Ramos (cell line): ENCODE measurements at regions not wholly inside any gene's neighbourhood (a gene's known extent, or its start where the extent isn't known, plus 50 kb on each side); places are given as distances from the start of the nearest gene placed in this dataset.

ENCODE experiments used
- in situ Hi-C: fragments of 300-500 bp; cut with MboI; formaldehyde crosslinking; loops from one replicate; pipeline ENCODE4 v1.14.3; 2022; ENCODE audit warnings: low sequenced_read_pairs; ENCODE audit not compliant: unreplicated experiment

- in situ Hi-C loops = no loop called here
Measured at GRCh38 chr6:14731611-14732010, 514.3 kb upstream of the JARID2 start.

- in situ Hi-C loops = no loop called here
Measured at GRCh38 chr6:14732226-14732843, 513.5 kb upstream of the JARID2 start.

DNA sequence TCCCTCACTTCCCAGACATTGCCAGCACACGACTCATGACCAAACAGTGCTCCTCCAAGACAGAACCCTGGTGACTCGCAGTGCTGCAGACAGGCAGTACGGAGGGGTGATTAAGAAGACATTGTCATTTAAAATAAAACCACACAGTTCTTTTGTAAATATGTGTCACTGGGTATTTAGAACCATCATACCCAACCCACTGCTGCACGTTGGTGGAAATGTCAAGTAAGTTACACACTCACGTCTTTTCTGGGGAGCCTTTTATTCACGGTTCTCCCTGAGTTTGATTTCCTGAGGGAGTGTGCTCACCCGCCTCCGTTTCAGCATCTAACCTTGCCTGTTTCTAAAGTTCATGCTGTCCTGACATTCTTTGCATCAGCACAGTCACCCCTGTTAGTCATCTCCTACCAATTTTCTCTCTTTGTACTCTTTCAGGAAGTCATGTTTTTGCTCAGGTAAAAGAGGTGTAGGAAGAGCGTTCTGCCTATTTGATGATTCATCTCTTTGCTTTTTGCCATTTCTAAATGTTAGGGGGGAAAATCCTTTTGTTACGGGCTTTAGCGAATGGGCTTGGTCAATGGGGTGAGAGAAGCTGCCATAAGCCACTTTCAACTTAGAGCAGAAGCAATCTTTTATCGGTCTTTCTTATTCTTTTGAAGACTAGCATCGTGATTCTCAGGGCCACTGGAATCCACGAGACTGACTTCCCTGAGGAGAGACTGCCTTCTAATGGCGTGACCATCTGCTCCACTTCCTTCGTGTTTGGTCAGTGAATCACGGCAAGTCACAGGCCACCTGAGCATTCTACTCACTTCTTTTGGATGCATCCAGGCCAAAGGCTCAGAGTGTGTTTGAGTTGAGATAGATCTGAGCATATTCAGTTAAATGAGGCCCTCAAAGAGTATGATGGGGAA is 512.8 kb upstream of the JARID2 start:
- in situ Hi-C loops = no loop called here

GRCh38 chr6:14734052-14734415 is 511.8 kb upstream of the JARID2 start:
- in situ Hi-C loops = no loop called here

DNA sequence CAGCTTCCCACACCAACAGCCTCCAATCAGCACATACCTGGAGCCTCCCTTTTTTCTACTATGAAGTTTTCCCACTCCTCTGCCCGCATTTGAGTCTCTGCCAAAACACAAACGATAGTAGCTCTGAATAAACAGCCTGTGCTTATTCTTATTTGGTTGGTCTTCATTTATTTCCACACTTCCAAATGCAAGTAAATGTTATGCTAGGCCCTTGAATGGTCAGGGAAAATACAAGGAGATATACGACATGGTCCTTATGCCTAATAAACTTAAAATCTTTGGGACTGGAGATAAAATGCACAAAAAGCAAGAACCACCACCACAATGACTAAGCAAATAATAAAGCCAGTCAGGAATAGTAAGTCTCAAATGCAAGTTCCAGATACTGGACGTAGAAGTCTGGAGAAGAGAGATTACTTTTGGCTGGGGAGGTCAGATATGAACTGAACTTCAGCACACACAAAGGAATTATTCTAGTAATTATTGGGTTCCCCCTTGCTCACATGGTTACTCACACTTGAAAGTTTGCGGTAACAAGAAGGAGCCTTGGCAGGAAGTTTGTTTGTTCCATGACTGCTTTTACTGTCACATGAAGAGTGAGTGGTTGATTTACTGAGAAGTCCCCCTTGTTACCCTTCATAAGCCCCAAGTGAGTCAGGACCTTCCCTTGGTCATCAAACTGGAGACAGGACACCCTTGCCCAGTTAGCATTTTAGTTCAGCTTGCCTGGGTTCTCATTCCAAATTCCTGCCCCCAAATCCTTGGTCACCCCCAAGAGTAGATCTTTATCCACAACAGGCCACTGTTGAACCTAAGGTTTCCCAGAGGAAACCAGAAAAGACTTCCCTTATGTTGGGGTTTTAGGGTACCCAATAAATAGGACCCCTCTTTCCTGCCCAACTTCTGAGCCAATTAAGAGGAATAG is 511.2 kb upstream of the JARID2 start:
- in situ Hi-C loops = no loop called here

GRCh38 chr6:14735956-14736486 is 509.8 kb upstream of the JARID2 start:
- in situ Hi-C loops = no loop called here

DNA sequence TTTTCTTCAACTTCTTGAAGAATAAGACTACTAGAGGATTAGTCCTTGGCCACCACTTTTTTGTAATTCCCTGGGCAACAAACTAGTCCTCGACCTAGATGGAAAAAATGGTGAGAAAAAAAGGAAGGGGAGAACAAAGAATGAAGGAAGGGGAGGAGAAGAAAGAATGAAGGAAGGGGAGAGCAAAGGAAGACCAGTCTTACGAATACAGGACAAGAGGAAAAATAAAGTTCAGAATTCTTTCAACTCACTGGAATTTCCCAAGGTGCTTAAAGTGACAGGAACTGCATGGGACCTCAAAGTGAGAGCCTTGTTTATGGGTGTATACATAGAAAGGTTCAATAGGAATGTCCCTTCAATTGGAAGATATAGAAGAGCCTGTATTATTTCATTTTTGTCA is 509.3 kb upstream of the JARID2 start:
- in situ Hi-C loops = no loop called here

DNA sequence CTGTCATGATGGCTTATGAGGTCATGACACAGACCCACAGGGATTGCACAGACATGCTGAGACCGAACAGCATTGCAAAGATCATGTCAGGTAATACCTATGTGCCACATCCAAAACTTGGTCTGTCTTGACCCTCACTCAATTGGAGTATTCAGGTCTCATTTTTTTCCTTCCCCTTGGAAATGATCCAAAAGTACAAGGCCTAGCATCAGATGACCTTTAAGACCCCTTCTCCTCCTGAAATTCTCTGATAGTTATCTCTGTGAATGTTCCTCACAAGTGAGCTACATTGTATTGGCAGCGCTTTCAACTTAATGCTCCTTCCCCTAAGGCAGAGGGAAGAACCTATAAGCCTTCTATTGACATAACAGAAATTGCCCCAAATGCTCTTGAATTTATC is 507.4 kb upstream of the JARID2 start:
- in situ Hi-C loops = no loop called here

- in situ Hi-C loops = no loop called here
Measured at GRCh38 chr6:14738933-14739332, 506.9 kb upstream of the JARID2 start.

- in situ Hi-C loops = no loop called here
Measured at GRCh38 chr6:14739827-14740226, 506.0 kb upstream of the JARID2 start.

DNA sequence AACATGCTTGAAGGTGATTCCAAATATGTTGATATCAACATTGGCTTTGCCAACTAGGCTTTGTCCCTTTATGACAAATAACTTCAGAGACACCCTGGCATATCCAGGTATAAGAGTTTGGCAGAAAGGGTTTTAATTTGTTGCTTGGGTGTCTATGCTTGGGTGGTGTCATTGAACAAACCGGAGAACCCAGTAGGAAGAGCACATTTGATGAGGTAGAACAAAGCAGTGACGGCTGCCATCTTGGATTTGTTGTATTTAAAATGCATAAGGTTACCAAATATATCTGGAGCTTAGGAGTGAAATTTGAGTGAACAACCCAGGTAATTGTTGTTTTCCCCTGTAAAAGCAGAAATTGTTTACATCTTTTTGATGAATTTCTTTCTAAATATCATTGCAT is 503.7 kb upstream of the JARID2 start:
- in situ Hi-C loops = no loop called here

- in situ Hi-C loops = no loop called here
Measured at GRCh38 chr6:14742680-14743079, 503.2 kb upstream of the JARID2 start.

DNA sequence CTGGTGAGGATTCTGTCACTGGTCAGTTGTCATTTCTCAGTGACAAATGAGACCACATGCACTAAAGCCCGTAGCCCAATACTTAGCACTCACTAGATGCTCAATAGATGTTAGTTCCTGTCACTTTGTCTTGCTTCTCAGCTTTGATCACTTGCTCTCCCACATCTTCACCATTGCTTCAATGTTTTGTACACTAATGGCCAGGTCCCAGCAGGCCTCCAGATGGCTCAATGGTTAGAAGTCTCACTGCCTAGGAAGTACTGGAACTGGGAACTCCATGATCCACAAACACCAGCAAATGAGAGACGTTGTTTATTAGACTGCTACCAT is 502.8 kb upstream of the JARID2 start:
- in situ Hi-C loops = no loop called here

DNA sequence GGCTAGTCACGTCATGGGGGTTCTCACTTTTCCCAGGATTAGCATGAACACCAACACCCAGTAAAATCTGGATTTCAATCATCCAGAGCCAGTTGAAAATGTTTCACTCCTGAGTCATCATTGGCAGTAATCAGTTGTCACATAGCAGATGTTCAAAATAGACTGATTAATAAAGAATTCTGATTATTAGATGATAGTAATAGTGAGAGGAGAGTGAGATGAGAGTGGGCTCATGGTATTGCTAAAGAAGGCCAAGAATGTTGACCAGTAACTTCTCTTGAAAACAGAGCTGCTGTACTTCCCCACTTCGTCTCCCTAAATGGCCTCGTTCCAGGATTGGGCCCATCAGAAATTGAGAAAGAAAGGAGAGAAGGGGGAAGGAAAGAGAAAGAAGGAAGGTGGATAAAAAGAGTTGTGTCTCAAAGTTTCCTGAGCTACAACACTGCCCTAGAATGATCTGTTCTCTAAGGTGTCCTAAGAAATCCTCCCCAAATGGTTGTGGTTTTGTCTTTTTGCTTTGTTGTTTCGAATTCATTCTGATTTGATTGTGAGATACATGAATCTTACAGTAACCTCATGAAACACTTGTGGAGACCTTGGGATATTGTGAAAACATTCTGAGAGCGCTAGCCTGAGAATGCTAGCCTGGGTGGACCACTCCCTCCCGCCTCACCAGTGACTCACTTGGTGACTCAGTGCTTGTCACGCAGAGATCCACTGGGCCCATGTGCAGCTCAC is 502.2 kb upstream of the JARID2 start:
- in situ Hi-C loops = no loop called here

GRCh38 chr6:14744212-14744556 is 501.7 kb upstream of the JARID2 start:
- in situ Hi-C loops = no loop called here

DNA sequence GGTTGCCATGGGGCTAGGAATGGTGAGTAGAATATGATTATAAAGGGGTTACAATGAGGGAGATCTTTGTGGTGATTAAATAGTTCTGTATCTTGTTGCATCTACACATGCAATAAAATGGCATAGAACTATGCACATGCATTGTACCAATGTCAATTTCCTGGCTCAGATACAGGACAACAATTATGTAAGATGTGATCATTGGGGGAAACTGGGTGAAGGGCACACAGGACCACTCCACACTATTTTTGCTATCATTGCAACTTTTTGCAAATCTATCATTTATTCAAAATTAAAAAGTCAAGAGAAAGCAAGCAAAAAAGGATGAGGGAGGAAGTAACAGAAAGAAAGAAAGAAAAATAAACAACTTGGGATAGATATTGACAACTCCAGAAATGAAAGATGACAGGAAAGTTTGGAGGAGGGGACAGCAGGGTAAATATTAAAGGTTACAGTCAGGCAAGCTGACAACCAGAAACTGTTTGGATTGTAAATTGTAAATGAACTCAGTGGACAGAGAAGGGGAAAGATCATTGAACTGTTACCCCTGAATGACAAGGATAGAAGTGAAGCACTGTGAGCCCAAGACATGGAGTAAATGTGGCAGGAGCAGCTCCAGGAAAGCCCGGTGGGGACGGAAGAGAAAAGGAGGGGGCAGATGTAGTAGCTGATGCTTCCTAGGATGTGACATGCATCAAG is 499.6 kb upstream of the JARID2 start:
- in situ Hi-C loops = no loop called here

DNA sequence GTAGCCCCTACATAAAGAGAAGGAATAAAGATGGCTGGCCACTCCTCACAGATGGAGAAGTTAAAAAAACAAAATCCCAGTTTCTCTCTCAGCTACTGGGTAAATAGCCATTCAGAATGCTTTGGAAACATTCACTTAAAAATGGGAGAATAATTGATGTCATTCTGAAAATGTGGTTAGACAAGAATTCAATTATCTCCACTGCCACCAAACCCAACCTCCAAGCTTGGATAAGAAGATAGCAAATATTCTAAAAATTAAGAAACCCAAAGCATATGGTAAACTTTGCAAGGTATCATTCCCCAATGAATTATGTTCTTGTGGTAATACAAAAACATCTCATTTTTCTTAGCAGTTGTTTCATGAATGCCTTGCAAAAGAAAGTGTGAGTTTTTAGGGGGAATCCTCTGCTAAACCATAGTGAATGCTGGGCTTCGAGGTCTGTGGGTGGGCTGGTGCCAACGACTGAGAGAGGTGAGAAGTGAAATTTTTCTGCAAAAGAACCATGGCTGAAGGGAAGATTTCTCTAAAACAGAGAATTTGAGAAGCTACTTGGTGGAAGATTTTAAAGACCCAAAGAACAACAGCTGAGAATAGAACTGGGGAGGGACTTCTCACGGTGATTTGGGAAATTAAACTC is 497.9 kb upstream of the JARID2 start:
- in situ Hi-C loops = no loop called here

DNA sequence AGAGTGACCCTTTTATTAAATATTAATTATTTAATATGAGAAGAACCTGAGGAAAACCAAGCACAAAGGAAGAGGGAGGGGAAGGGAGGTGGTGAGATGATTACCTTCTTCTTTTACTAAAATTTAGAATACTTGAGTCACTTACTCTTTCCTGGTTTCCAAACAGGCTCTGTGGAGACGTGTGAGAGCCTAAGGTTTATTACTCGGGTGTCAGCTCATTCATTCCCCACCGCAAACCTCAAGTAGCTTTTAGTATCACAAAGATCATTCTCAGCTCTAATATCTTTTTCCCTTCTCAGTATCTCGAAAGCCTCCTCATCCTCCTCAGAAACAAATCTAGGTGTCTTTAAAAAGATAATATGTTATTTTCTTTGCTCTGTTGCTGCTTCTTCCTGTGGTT is 497.2 kb upstream of the JARID2 start:
- in situ Hi-C loops = no loop called here

- in situ Hi-C loops = no loop called here
Measured at GRCh38 chr6:14750059-14750661, 495.7 kb upstream of the JARID2 start.
